ENCODE measurements at regions not wholly inside any gene's neighbourhood (a gene's known extent, or its start where the extent isn't known, plus 50 kb on each side); places are given as distances from the start of the nearest gene placed in this dataset.
"Not testable (repeated sequence)": the region's sequence is repeated elsewhere in the genome, so short reads cannot be mapped to it uniquely, and the experiment has no call there.

DNA sequence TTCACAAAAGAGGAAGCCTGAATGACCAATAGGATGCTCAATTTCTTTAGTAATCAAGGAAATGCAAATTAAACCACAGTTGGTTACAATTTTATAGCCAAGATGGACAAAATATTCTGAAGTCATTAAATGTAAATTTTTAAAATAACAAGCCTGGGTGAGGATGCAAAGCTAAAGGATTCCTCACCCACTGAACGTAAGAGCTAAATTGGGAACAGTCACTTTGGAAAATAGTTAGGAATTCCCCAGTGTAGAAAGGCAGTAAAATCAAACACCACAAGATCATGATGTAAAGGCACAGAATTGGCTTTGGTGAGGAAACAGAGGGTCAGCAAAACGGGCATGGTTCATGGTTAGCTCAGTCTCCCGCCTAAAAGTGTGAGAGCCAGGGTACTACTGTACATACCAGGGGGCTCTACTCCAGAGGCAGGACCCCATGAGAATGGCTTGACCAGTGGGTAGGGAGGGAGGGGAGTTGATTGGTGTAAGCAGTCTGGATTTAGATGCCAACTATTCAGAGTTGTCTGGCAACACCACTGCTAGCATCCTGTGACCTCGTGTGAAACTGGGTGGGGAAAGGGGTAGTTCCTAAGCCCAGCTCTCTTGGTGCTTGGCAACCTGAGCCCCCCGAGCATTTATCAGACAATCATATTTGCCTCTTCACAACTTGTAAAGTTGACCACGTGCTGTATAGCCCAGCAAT is 213.4 kb upstream of the EGLN3 start:
- Histone ChIP-seq H3K27me3 (ENCODE audit: control insufficient read depth in 5 of 5, insufficient read depth in 4 of 5, low read length in 5 of 5) (peaks cover 0 to 3% (median 0%) of the 10 kb centered on the region in 5 donors), H3K36me3 (ENCODE audit: control insufficient read depth in 5 of 5, insufficient read depth in 5 of 5, low read length in 5 of 5) (no peaks in the 10 kb centered on the region), H3K4me3 (ENCODE audit: low read depth in 1 of 5, low read length in 5 of 5) (no peak overlapping the region), H3K9me3 (ENCODE audit: control insufficient read depth in 5 of 5, low read length in 5 of 5) (no peaks in the 10 kb centered on the region), H3K27ac (ENCODE audit: low read depth, low read length) (no peak overlapping the region), H3K9ac (ENCODE audit: low read length in 5 of 5) (no peak overlapping the region), H3K4me1 (ENCODE audit: control insufficient read depth in 5 of 5, insufficient read depth in 5 of 5, low read length in 5 of 5) (no peaks in the 10 kb centered on the region)

DNA sequence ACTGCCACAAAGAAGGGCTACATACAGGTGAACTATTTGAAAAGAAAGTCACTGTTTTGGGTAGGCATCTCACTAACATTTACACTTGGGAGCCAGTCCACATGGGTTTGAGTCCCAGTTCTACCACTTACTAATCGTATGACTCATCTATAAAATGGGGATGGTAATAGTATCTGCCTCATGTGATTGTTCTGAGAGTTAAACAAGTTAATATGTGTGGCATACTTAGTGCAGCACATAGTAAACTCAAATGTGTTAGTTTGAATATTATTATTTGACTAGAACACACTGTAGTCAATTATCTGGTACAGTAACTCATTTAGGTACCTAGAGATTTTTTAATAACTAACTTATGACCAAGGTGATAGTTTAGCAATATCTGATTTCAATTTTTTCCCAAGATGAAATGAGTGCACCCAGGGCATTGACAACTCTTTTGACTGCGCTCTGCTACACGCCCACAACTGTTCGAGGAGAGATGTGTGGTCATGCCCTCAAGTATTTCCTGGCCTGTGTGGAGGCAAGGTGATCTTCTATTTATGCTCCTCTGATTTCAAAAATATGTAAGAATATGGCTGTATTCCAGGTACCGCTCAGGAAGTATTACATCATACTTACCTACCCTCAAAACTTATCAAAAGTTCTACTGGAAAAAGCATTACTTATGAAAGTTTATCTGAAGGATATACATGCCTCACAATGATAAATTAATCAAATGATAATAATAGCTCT is 210.6 kb upstream of the EGLN3 start:
- Histone ChIP-seq H3K9me3 (ENCODE audit: control insufficient read depth in 5 of 5, low read length in 5 of 5) (no peaks in the 10 kb centered on the region), H3K36me3 (ENCODE audit: control insufficient read depth in 5 of 5, insufficient read depth in 5 of 5, low read length in 5 of 5) (no peaks in the 10 kb centered on the region), H3K27me3 (ENCODE audit: control insufficient read depth in 5 of 5, insufficient read depth in 4 of 5, low read length in 5 of 5) (peaks cover 0 to 3% (median 0%) of the 10 kb centered on the region in 5 donors), H3K4me1 (ENCODE audit: control insufficient read depth in 5 of 5, insufficient read depth in 5 of 5, low read length in 5 of 5) (no peaks in the 10 kb centered on the region), H3K27ac (ENCODE audit: low read depth, low read length) (no peak overlapping the region), H3K4me3 (ENCODE audit: low read depth in 1 of 5, low read length in 5 of 5) (no peak overlapping the region), H3K9ac (ENCODE audit: low read length in 5 of 5) (no peak overlapping the region)

DNA sequence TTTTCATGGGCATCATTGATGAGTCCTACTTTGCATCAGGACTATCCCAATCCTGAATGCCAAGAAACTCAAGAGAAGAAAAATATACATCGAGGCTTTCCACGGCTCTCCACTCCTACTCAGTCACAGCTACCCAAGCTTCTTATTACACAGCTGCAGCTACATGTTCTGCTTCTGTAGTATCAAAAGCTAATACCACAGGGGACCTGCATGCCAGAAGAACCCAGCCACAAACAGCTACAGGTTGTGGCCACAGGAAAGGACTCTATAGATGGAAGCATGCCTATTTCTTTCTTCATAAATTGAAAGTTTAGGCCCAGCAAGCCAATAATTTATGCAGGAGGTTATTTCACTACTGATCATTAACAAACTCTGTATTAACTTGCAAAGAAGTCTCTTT is 209.7 kb upstream of the EGLN3 start:
- no peaks in the 10 kb centered on the region for H3K4me1 ChIP-seq (ENCODE audit: control insufficient read depth in 5 of 5, insufficient read depth in 5 of 5, low read length in 5 of 5)
- no peaks in the 10 kb centered on the region for H3K9me3 ChIP-seq (ENCODE audit: control insufficient read depth in 5 of 5, low read length in 5 of 5)
- no peaks in the 10 kb centered on the region for H3K36me3 ChIP-seq (ENCODE audit: control insufficient read depth in 5 of 5, insufficient read depth in 5 of 5, low read length in 5 of 5)
- H3K4me3 ChIP-seq (ENCODE audit: low read depth in 1 of 5, low read length in 5 of 5) = no peak overlapping the region
- no peak overlapping the region for H3K27ac ChIP-seq (ENCODE audit: low read depth, low read length)
- peaks cover 0 to 2% (median 0%) of the 10 kb centered on the region in 5 donors for H3K27me3 ChIP-seq (ENCODE audit: control insufficient read depth in 5 of 5, insufficient read depth in 4 of 5, low read length in 5 of 5)
- H3K9ac ChIP-seq (ENCODE audit: low read length in 5 of 5) = no peak overlapping the region

DNA sequence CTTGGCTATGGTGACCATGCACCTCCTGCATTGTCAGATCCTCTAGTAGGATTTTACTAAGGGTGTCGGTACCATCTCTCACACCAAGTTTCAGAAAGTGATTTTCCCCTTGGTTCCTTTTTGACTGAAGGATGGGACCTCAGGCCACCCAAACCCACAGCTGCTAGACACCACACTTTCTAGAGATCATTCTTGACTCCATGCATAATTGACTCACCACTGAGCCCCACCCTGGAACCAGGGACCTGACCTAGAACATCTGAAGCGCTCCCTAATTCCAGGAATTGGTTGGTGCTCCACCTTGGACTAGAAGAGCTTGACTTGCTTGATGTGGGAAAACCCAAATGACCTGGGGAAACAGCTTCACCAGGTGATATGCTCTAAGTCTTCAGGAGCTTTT is 206.8 kb upstream of the EGLN3 start:
- Histone ChIP-seq H3K27me3 (ENCODE audit: control insufficient read depth in 5 of 5, insufficient read depth in 4 of 5, low read length in 5 of 5) (peaks cover 0 to 2% (median 0%) of the 10 kb centered on the region in 5 donors), H3K4me1 (ENCODE audit: control insufficient read depth in 5 of 5, insufficient read depth in 5 of 5, low read length in 5 of 5) (no peaks in the 10 kb centered on the region), H3K4me3 (ENCODE audit: low read depth in 1 of 5, low read length in 5 of 5) (no peak overlapping the region), H3K9me3 (ENCODE audit: control insufficient read depth in 5 of 5, low read length in 5 of 5) (no peaks in the 10 kb centered on the region), H3K9ac (ENCODE audit: low read length in 5 of 5) (no peak overlapping the region), H3K36me3 (ENCODE audit: control insufficient read depth in 5 of 5, insufficient read depth in 5 of 5, low read length in 5 of 5) (no peaks in the 10 kb centered on the region), H3K27ac (ENCODE audit: low read depth, low read length) (no peak overlapping the region)

DNA sequence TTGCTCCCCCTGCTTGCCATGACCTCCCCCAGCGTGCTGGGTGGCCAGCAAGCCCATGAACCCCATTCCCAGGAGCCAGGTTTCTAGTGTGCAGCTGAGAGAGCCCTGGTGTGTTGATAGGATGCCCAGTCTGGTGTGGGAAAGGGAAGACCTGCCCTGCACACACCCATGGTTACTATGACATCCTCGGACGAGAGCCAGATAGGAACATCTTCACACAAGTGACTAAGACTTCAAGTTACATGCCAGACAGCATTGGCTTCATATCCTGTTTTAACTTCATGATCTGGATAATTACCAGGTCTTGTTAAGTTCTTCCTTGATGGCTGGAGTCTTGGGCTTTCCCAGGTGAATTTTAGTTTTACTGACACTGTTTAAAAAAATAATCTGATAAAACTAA is 196.6 kb upstream of the EGLN3 start:
- Histone ChIP-seq H3K9me3 (ENCODE audit: control insufficient read depth in 5 of 5, low read length in 5 of 5) (peaks cover 0 to 2% (median 0%) of the 10 kb centered on the region in 5 donors), H3K36me3 (ENCODE audit: control insufficient read depth in 5 of 5, insufficient read depth in 5 of 5, low read length in 5 of 5) (no peaks in the 10 kb centered on the region), H3K4me1 (ENCODE audit: control insufficient read depth in 5 of 5, insufficient read depth in 5 of 5, low read length in 5 of 5) (no peaks in the 10 kb centered on the region), H3K27me3 (ENCODE audit: control insufficient read depth in 5 of 5, insufficient read depth in 4 of 5, low read length in 5 of 5) (no peaks in the 10 kb centered on the region), H3K27ac (ENCODE audit: low read depth, low read length) (no peak overlapping the region), H3K4me3 (ENCODE audit: low read depth in 1 of 5, low read length in 5 of 5) (no peak overlapping the region), H3K9ac (ENCODE audit: low read length in 5 of 5) (no peak overlapping the region)

DNA sequence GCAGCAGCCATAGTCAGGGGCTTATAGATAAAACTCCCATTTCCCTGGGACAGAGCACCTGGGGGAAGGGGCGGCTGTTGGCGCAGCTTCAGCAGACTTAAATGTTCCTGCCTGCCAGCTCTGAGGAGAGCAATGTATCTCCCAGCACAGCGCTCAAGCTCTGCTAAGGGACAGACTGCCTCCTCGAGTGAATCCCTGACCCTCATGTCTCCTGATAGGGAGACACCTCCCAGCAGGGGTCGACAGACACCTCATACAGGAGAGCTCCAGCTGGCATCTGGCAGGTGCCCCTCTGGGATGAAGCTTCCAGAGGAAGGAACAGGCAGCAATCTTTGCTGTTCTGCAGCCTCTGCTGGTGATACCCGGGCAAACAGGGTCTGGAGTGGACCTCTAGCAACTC is 189.3 kb upstream of the EGLN3 start:
- H3K4me1 ChIP-seq (ENCODE audit: control insufficient read depth in 5 of 5, insufficient read depth in 5 of 5, low read length in 5 of 5) = peaks cover 4 to 16% (median 10%) of the 10 kb centered on the region in 5 donors
- H3K9me3 ChIP-seq (ENCODE audit: control insufficient read depth in 5 of 5, low read length in 5 of 5); H3K27ac ChIP-seq (ENCODE audit: low read depth, low read length); H3K36me3 ChIP-seq (ENCODE audit: control insufficient read depth in 5 of 5, insufficient read depth in 5 of 5, low read length in 5 of 5); H3K27me3 ChIP-seq (ENCODE audit: control insufficient read depth in 5 of 5, insufficient read depth in 4 of 5, low read length in 5 of 5); H3K9ac ChIP-seq (ENCODE audit: low read length in 5 of 5): not testable (repeated sequence)
- H3K4me3 ChIP-seq (ENCODE audit: low read depth in 1 of 5, low read length in 5 of 5) = peak overlapping the region in 4 of 5 donors; percentile 6 to 64 (median 43)

DNA sequence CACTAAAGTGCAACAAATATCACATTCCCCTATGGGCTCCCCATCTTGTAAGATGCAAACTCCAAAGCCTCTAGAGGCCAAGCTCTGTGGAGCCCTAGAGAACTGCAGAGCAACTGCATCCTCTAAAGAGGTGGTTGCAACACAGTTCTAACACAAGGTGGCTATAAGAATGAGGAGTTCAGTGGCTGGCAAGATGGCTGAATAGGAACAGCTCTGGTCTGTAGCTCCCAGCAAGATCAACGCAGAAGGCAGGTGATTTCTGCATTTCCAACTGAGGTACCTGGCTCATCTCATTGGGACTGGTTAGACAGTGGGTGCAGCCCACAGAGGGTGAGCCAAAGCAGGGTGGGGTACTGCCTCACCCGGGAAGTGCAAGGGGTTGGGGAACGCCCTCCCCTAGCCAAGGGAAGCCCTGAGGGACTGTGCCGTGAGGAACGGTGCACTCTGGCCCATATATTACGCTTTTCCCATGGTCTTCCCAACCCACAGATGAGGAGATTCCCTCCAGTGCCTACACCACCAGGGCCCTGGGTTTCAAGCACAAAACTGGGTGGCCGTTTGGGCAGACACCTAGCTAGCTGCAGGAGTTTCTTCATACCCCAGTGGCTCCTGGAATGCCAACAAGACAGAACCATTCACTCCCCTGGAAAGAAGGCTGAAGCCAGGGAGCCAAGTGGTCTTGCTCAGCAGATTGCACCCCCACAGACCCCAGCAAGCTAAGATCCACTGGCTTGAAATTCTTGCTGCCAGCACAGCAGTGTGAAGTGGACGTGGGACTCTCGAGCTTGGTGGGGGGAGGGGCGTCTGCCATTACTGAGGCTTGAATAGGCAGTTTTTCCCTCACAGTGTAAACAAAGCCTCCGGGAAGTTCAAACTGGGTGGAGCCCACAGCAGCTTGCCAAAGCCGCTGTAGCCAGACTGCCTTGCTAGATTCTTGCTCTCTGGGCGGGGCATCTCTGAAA is 188.6 kb upstream of the EGLN3 start:
- H3K4me1 ChIP-seq (ENCODE audit: control insufficient read depth in 5 of 5, insufficient read depth in 5 of 5, low read length in 5 of 5) = peaks cover 4 to 17% (median 10%) of the 10 kb centered on the region in 5 donors
- H3K27me3 ChIP-seq (ENCODE audit: control insufficient read depth in 5 of 5, insufficient read depth in 4 of 5, low read length in 5 of 5); H3K9ac ChIP-seq (ENCODE audit: low read length in 5 of 5); H3K27ac ChIP-seq (ENCODE audit: low read depth, low read length); H3K9me3 ChIP-seq (ENCODE audit: control insufficient read depth in 5 of 5, low read length in 5 of 5); H3K36me3 ChIP-seq (ENCODE audit: control insufficient read depth in 5 of 5, insufficient read depth in 5 of 5, low read length in 5 of 5): not testable (repeated sequence)
- peak overlapping the region in 4 of 5 donors; percentile 6 to 64 (median 43) for H3K4me3 ChIP-seq (ENCODE audit: low read depth in 1 of 5, low read length in 5 of 5)

DNA sequence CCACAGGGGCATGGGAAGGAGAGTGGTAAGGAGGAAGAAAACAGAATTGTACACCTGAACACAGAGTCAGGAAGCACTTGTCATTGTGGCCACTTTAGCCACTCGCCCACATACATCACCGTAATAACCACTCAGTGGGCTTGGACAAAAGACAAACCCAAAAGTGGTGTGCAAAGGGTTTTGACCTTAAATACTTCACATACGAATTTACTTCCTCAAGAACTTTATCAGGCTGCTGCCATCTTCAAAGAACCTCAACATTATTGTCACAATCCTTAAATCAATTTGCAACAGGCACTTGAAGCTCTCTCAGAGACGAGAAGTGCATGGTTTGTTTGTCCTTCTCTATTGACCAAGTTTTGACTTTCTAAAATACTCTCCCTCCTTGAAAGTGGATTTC is 187.3 kb upstream of the EGLN3 start:
- H3K27me3 ChIP-seq (ENCODE audit: control insufficient read depth in 5 of 5, insufficient read depth in 4 of 5, low read length in 5 of 5) = no peaks in the 10 kb centered on the region
- H3K4me3 ChIP-seq (ENCODE audit: low read depth in 1 of 5, low read length in 5 of 5) = no peak overlapping the region
- peaks cover 4 to 17% (median 10%) of the 10 kb centered on the region in 5 donors for H3K4me1 ChIP-seq (ENCODE audit: control insufficient read depth in 5 of 5, insufficient read depth in 5 of 5, low read length in 5 of 5)
- H3K27ac ChIP-seq (ENCODE audit: low read depth, low read length) = no peak overlapping the region
- no peak overlapping the region for H3K9ac ChIP-seq (ENCODE audit: low read length in 5 of 5)
- no peaks in the 10 kb centered on the region for H3K36me3 ChIP-seq (ENCODE audit: control insufficient read depth in 5 of 5, insufficient read depth in 5 of 5, low read length in 5 of 5)
- H3K9me3 ChIP-seq (ENCODE audit: control insufficient read depth in 5 of 5, low read length in 5 of 5) = peaks cover 0 to 3% (median 0%) of the 10 kb centered on the region in 5 donors

DNA sequence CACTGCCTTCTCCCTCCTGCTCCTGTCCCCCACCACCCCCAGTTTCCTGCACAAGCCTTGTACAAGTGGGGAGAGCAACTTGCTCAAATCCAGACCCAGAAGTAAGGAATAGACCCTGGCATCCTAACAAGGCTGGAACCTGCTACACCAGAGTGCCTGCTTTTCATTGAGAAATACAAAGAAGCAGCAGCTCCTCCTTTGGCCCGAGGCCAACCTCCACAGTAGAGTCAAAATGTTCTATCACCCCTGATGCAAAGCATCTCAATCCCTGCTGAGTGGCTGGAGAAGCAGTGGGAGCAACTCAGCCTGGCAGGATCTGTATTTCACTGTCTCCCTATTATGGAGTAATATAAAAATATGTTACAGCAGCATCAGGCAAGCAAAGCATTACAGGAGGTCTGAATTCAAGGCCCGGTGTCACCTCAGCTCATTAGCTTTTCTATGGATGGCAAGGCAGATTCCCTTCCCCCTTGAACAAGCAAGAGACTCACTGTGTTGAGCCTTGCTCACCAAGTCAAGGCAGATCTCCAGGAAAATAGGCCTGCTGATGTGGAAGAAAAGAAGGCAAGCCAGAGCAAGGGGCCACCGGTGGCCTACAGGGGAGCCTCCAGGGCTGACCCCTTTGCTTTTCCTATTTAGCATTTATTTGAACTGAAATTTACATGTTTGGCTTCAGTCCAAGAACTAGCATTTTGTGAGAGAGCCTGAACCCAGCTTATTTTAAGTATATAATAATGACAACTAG is 186.3 kb upstream of the EGLN3 start:
- Histone ChIP-seq H3K27me3 (ENCODE audit: control insufficient read depth in 5 of 5, insufficient read depth in 4 of 5, low read length in 5 of 5) (no peaks in the 10 kb centered on the region), H3K9ac (ENCODE audit: low read length in 5 of 5) (no peak overlapping the region), H3K4me3 (ENCODE audit: low read depth in 1 of 5, low read length in 5 of 5) (no peak overlapping the region), H3K9me3 (ENCODE audit: control insufficient read depth in 5 of 5, low read length in 5 of 5) (no peaks in the 10 kb centered on the region), H3K4me1 (ENCODE audit: control insufficient read depth in 5 of 5, insufficient read depth in 5 of 5, low read length in 5 of 5) (peaks cover 4 to 17% (median 10%) of the 10 kb centered on the region in 5 donors), H3K36me3 (ENCODE audit: control insufficient read depth in 5 of 5, insufficient read depth in 5 of 5, low read length in 5 of 5) (no peaks in the 10 kb centered on the region), H3K27ac (ENCODE audit: low read depth, low read length) (no peak overlapping the region)

Data from subcutaneous abdominal adipose tissue (tissue), 5 donors.